MM.1S (cell line): ENCODE measurements at regions not wholly inside any gene's neighbourhood (a gene's known extent, or its start where the extent isn't known, plus 50 kb on each side); places are given as distances from the start of the nearest gene placed in this dataset.

ENCODE experiments used
- EZH2 ChIP-seq: fragments of 300-600 bp; sonication (generic); optimal IDR thresholded peaks from 2 replicates; pipeline ENCODE3; 2017; ENCODE audit warnings: low read depth, mild to moderate bottlenecking, antibody characterized with exemption, low read length, mixed read lengths
- EZH2phosphoT487 ChIP-seq: fragments of 300-600 bp; sonication (generic); IDR thresholded peaks from 2 replicates; pipeline ENCODE4 v1.6.1; 2018; ENCODE audit warnings: antibody characterized with exemption, low read length
- TF ChIP-seq, protein P1 (sequence below): fragments of 300-600 bp; sonication (generic); IDR thresholded peaks from 2 replicates; pipeline ENCODE4 v1.5.1; 2016; ENCODE audit warnings: antibody characterized with exemption, low read length, mixed read lengths

DNA sequence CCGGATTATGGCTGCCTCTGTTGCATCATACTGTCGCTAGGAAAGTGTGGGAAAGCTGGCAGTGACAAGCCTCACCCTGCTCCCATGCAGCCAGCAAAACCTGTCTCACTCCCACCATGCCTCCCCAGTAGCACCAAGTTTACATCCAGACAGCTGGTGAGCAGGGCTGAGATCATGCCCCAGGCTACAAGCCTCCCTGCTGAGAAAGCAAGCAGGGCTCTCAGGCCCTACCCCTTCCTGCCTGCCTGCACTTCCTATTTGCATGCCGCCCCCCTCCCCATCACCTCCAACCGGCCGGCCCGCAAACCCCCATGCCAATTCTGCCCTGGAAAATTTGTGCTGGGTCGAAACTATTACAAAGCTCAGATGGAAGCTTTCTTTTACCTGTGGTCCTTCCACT is 408.2 kb upstream of the FKBP1C start:
- TF ChIP-seq, protein P1, sequence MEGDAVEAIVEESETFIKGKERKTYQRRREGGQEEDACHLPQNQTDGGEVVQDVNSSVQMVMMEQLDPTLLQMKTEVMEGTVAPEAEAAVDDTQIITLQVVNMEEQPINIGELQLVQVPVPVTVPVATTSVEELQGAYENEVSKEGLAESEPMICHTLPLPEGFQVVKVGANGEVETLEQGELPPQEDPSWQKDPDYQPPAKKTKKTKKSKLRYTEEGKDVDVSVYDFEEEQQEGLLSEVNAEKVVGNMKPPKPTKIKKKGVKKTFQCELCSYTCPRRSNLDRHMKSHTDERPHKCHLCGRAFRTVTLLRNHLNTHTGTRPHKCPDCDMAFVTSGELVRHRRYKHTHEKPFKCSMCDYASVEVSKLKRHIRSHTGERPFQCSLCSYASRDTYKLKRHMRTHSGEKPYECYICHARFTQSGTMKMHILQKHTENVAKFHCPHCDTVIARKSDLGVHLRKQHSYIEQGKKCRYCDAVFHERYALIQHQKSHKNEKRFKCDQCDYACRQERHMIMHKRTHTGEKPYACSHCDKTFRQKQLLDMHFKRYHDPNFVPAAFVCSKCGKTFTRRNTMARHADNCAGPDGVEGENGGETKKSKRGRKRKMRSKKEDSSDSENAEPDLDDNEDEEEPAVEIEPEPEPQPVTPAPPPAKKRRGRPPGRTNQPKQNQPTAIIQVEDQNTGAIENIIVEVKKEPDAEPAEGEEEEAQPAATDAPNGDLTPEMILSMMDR: no peak
- TF ChIP-seq EZH2 (no peak), EZH2phosphoT487 (no peak)
